K562 (cell line): ENCODE measurements at regions not wholly inside any gene's neighbourhood (a gene's known extent, or its start where the extent isn't known, plus 50 kb on each side); places are given as distances from the start of the nearest gene placed in this dataset.

Experiments used
- ATAC-seq: fragments of 200-7000 bp; cut with Tn5 transposase; 3 replicates; pipeline ENCODE4 v1.9.1; 2020; ENCODE audit warnings: moderate library complexity
- BruUV-seq: library from RNA; stranded (reverse); fragments of 400-500 nt; replicated peaks from 2 replicates; lab custom pipeline; 2021; lab: Mats Ljungman, UMichigan
- CTCF ChIA-PET: fragments of 300-600 bp; formaldehyde crosslinking; extraction: SDS; loops from one replicate; lab custom pipeline; 2021; ENCODE audit warnings: low intra/inter-chr PET ratio; lab: Yijun Ruan, JAX
- POLR2A ChIA-PET: fragments of 300-600, 350-650 bp; sonication (Branson Sonifier 250); formaldehyde crosslinking; extraction: SDS; loops from one replicate; lab custom pipeline; 2021; ENCODE audit warnings: antibody characterized with exemption, inconsistent platforms; lab: Yijun Ruan, JAX
- DNase-seq, 4 experiments: peaks; one replicate each; pipeline versions ENCODE4 v3.0.0 to v3.0.0-alpha.2; 2011 to 2018; ENCODE audit warnings: low spot score in 3 of 4, mixed read lengths in 3 of 4; ENCODE audit errors: extremely low read depth in 1 of 4
- FAIRE-seq: peaks from 2 replicates; lab custom pipeline; 2011; peaks lifted over from hg19 to GRCh38; lab: Jason Lieb, UNC
- H2AFZ ChIP-seq: 2 replicates; pipeline ENCODE4 v1.6.0; 2011; ENCODE audit warnings: low read depth, low read length, control low read depth, inconsistent platforms
- H3K27ac ChIP-seq: fragments of 200-600 bp; 3 replicates; pipeline ENCODE4 v1.8.0; 2011; ENCODE audit warnings: low read depth, mild to moderate bottlenecking, control low read depth, inconsistent platforms, low read length, moderate library complexity, mixed read lengths; ENCODE audit errors: extremely low read depth
- H3K27me3 ChIP-seq, 2 experiments: fragments of 300-600 bp in 1 of 2; 2 replicates in 1 of 2; 3 replicates in 1 of 2; pipeline versions ENCODE4 v1.6.0 to v1.8.0; 2011; ENCODE audit warnings: inconsistent platforms in 2 of 2, low read length in 2 of 2, mild to moderate bottlenecking in 1 of 2, mixed read lengths in 1 of 2, moderate library complexity in 1 of 2; ENCODE audit not compliant: control insufficient read depth in 2 of 2, insufficient read depth in 2 of 2
- H3K36me3 ChIP-seq: fragments of 300-600 bp; 3 replicates; pipeline ENCODE4 v1.8.0; 2011; ENCODE audit warnings: mild to moderate bottlenecking, low read length, inconsistent platforms; ENCODE audit not compliant: control insufficient read depth, insufficient read depth
- H3K4me1 ChIP-seq, 2 experiments: fragments of 200-600 bp in 1 of 2; replicated peaks in 1 of 2; 2 replicates in 1 of 2; 3 replicates in 1 of 2; pipeline versions ENCODE4 v1.5.1 to v1.8.0; 2011; ENCODE audit warnings: inconsistent platforms in 2 of 2, low read length in 2 of 2, mild to moderate bottlenecking in 1 of 2, mixed read lengths in 1 of 2, moderate library complexity in 1 of 2; ENCODE audit not compliant: control insufficient read depth in 2 of 2, insufficient read depth in 2 of 2
- H3K4me2 ChIP-seq: 2 replicates; pipeline ENCODE4 v1.6.1; 2011; ENCODE audit warnings: low read length, control low read depth, inconsistent platforms, mixed read lengths; ENCODE audit not compliant: insufficient read depth
- H3K4me3 ChIP-seq: fragments of 200-600 bp; sonication (generic), shearing (Covaris generic); 2 replicates; pipeline ENCODE4 v1.5.1; 2016; ENCODE audit warnings: control low read depth, inconsistent platforms
- H3K79me2 ChIP-seq: fragments of 200-600 bp; 3 replicates; pipeline ENCODE4 v1.8.0; 2011; ENCODE audit warnings: low read length, inconsistent platforms; ENCODE audit not compliant: control insufficient read depth, insufficient read depth
- H3K9ac ChIP-seq, 2 experiments: 2 replicates each; pipeline versions ENCODE4 v1.6.0 to v1.6.1; 2011; ENCODE audit warnings: low read depth in 2 of 2, low read length in 2 of 2, control low read depth in 1 of 2, inconsistent platforms in 1 of 2, mild to moderate bottlenecking in 1 of 2, mixed read lengths in 1 of 2; ENCODE audit not compliant: insufficient read depth in 1 of 2
- H3K9me1 ChIP-seq: one replicate; pipeline ENCODE4 v1.6.0; 2011; ENCODE audit warnings: inconsistent platforms, mild to moderate bottlenecking, low read length, moderate library complexity; ENCODE audit not compliant: control insufficient read depth, insufficient read depth
- H3K9me3 ChIP-seq: replicated peaks from 2 replicates; pipeline ENCODE4 v1.5.1; 2011; ENCODE audit warnings: low read depth, low read length, inconsistent platforms; ENCODE audit not compliant: control insufficient read depth, insufficient read depth
- H4K20me1 ChIP-seq: replicated peaks from 2 replicates; pipeline ENCODE4 v1.6.1; 2011; ENCODE audit warnings: low read length, inconsistent platforms, mixed read lengths; ENCODE audit not compliant: control insufficient read depth, insufficient read depth
- BRD9 ChIP-seq: fragments of 450-650 bp; IDR thresholded peaks from 2 replicates; pipeline ENCODE4 v1.6.1; 2018; ENCODE audit warnings: low read depth; ENCODE audit not compliant: partially characterized antibody
- CCNT2 ChIP-seq: IDR thresholded peaks from 2 replicates; pipeline ENCODE4 v1.6.1; 2011; ENCODE audit warnings: borderline replicate concordance, low read depth, mild to moderate bottlenecking, moderate library complexity, mixed read lengths, low read length; ENCODE audit not compliant: insufficient read length; ENCODE audit errors: extremely low read depth
- ELF2 ChIP-seq: fragments of 250-450 bp; sonication (Bioruptor Pico); IDR thresholded peaks from 2 replicates; pipeline ENCODE4 v1.5.0; 2021; ENCODE audit warnings: mild to moderate bottlenecking
- ELK3 ChIP-seq: fragments of 450-650 bp; formaldehyde crosslinking; IDR thresholded peaks from 2 replicates; pipeline ENCODE4 v1.4.0; 2020; ENCODE audit warnings: mild to moderate bottlenecking
- HMGN3 ChIP-seq: IDR thresholded peaks from 2 replicates; pipeline ENCODE4 v1.6.1; 2011; ENCODE audit warnings: borderline replicate concordance, low read depth, mild to moderate bottlenecking, mixed read lengths, low read length; ENCODE audit not compliant: insufficient read length; ENCODE audit errors: extremely low read depth
- POLR2H ChIP-seq: IDR thresholded peaks from 2 replicates; pipeline ENCODE4 v1.6.1; 2016; ENCODE audit warnings: missing genetic modification characterization, low read depth, mild to moderate bottlenecking, control low read depth, missing compliant biosample characterization, moderate library complexity
- SMARCC2 ChIP-seq: fragments of 450-650 bp; IDR thresholded peaks from 2 replicates; pipeline ENCODE4 v1.6.1; 2017; ENCODE audit warnings: antibody characterized with exemption, moderate library complexity, mild to moderate bottlenecking, low read depth
- ZBTB33 ChIP-seq: sonication (generic); formaldehyde crosslinking; IDR thresholded peaks from 2 replicates; pipeline ENCODE4 v1.8.1; 2023; ENCODE audit warnings: mild to moderate bottlenecking, missing genetic modification reagents
- ZNF280A ChIP-seq: fragments of 450-650 bp; IDR thresholded peaks from 2 replicates; pipeline ENCODE4 v1.6.1; 2018; ENCODE audit warnings: mild to moderate bottlenecking, low read depth; ENCODE audit not compliant: partially characterized antibody
- ZNF398 ChIP-seq: fragments of 250-450 bp; sonication (Bioruptor Pico); IDR thresholded peaks from 2 replicates; pipeline ENCODE4 v1.8.0; 2021; ENCODE audit warnings: moderate library complexity, mild to moderate bottlenecking, inconsistent platforms
- ZNF436 ChIP-seq: fragments of 250-450, 450-650 bp; sonication (Bioruptor Pico); formaldehyde crosslinking; IDR thresholded peaks from 2 replicates; pipeline ENCODE4 v1.7.0; 2020; ENCODE audit warnings: mild to moderate bottlenecking
- WGBS: fragments of 100-300 bp; shearing (Covaris generic); methylation state at CpG from one replicate; pipeline ENCODE4 v1.1.6; 2016; ENCODE audit warnings: low coverage, mixed read lengths; ENCODE audit not compliant: insufficient coverage; ENCODE audit errors: missing lambda C conversion rate; 5-methylcytosine and 5-hydroxymethylcytosine counted together
- in situ Hi-C: fragments of 300-500 bp; cut with MboI; formaldehyde crosslinking; loops from 4 replicates; pipeline ENCODE4 v1.15.0; 2018; ENCODE audit warnings: inconsistent platforms, mixed read lengths
- intact Hi-C: fragments of 100-400 bp; cut with micrococcal nuclease; formaldehyde crosslinking; loops from 2 replicates; pipeline ENCODE4 v1.14.2; 2022

DNA sequence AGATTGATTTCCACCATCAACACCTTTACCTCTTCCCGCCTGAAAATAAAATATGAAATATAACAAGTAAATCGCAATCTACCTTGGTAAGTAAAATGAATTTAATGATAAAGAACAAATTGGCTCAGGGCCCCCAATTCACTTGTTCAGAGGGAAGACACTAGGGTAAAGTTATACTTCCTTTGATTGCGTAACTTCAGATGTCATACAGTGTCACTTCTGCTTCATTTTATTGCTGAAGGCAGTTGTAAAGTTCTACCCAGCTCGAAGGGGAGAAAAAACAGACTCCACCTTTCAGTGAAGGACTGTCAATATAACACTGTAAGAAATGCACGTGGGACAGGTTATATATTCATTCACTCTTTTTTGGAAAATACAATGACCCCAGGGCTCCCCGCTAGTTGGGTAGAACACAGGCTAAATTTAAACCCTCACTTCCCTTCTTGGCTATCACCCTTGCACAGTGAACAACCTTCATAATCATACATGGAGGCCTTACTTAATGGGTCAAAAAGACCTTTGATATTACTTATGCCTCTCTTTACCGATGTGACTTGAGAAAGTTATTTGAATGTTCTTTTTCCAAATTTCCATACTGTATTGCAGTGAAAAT is 848.8 kb downstream of the MAT2B start:
- H3K9me3 ChIP-seq, result no peaks in the 10 kb centered on the region
- POLR2A ChIA-PET, result interaction anchor here (1.3 to 1.9 kb wide), 2 partner anchors 10 to 14 kb away, joined by 4 to 5 read pairs; no protein-coding TSS in a partner anchor
- TF ChIP-seq BRD9, result peak; percentile 50
- TF ChIP-seq ZNF436, result no peak
- no peak for TF ChIP-seq HMGN3
- no peak for TF ChIP-seq ZBTB33
- 0 out of 2 replicates have a peak, but pooled peaks have one; percentile 19 for TF ChIP-seq ELF2 (CRISPR knock-in tag)
- TF ChIP-seq CCNT2, result no peak
- TF ChIP-seq ZNF280A, result no peak
- no peak for TF ChIP-seq ZNF398
- no peak for TF ChIP-seq POLR2H (tag)
- TF ChIP-seq SMARCC2, result no peak
- TF ChIP-seq ELK3 (CRISPR knock-in tag), result no peak

More for the DNA sequence above, 848.8 kb downstream of the MAT2B start:
- peak overlapping the region; percentile 75 for H3K27ac ChIP-seq
- in situ Hi-C loops (loop anchor here (25.0 kb wide), 1 partner anchor 842 kb away; the partner anchor contains the start of gene MAT2B), intact Hi-C loops (loop anchor here (1.0 to 5.0 kb wide), 2 partner anchors 8 to 342 kb away; no protein-coding TSS in a partner anchor)
- H3K4me1 ChIP-seq, result peaks cover 20 to 64% of the 10 kb centered on the region in 2 experiments
- BruUV-seq, result no TSS peak
- ATAC-seq, result peak; percentile 30
- peak overlapping the region; percentile 88 for H2AFZ ChIP-seq
- no peaks in the 10 kb centered on the region for H3K9me1 ChIP-seq
- H3K36me3 ChIP-seq, result no peaks in the 10 kb centered on the region
- peak; percentile 23 for FAIRE-seq
- H3K4me3 ChIP-seq, result no peak overlapping the region
- CTCF ChIA-PET, result no interaction called here
- no peaks in the 10 kb centered on the region; the same call in 2 of the 3 replicates for H3K79me2 ChIP-seq
- peak overlapping the region in 1 of 2 experiments; percentile 31; a peak in 1 of 4 replicates for H3K9ac ChIP-seq
- H4K20me1 ChIP-seq, result no peaks in the 10 kb centered on the region
- H3K4me2 ChIP-seq, result peak overlapping the region; percentile 36
- DNase-seq, result peak in 2 of 4 experiments; percentile 23 to 61
- no peaks in the 10 kb centered on the region for H3K27me3 ChIP-seq
- 13% methylated on average over 7 of the region's 7 CpGs for WGBS
